OCI-LY3 (cell line): ENCODE measurements at regions not wholly inside any gene's neighbourhood (a gene's known extent, or its start where the extent isn't known, plus 50 kb on each side); places are given as distances from the start of the nearest gene placed in this dataset.

Experiments used
- H2AFZ ChIP-seq: fragments of 200-600, 300-600 bp; shearing (Covaris generic); 2 replicates; pipeline ENCODE4 v1.6.0; 2014; ENCODE audit warnings: antibody characterized with exemption, low read depth, low read length
- H3K27ac ChIP-seq: fragments of 200-600, 300-600 bp; sonication (generic); 2 replicates; pipeline ENCODE4 v1.5.1; 2014; ENCODE audit warnings: mild to moderate bottlenecking, low read length, moderate library complexity, mixed read lengths
- H3K27me3 ChIP-seq: fragments of 200-600, 300-600 bp; sonication (generic); 2 replicates; pipeline ENCODE4 v1.6.1; 2014; ENCODE audit warnings: low read depth, low read length, mixed read lengths
- H3K36me3 ChIP-seq: fragments of 200-600, 300-600 bp; sonication (generic); replicated peaks from 2 replicates; pipeline ENCODE3; 2014; ENCODE audit warnings: low read depth, low read length, mixed read lengths
- H3K4me1 ChIP-seq: fragments of 300-600, 200-600 bp; sonication (generic); 2 replicates; pipeline ENCODE4 v1.6.1; 2014; ENCODE audit warnings: low read length, mixed read lengths
- H3K4me2 ChIP-seq: fragments of 200-600, 300-600 bp; sonication (generic); 2 replicates; pipeline ENCODE4 v1.6.1; 2014; ENCODE audit warnings: low read length, mixed read lengths
- H3K4me3 ChIP-seq: fragments of 300-600, 200-600 bp; sonication (generic); 2 replicates; pipeline ENCODE4 v1.5.1; 2014; ENCODE audit warnings: antibody characterized with exemption, mild to moderate bottlenecking, low read length, moderate library complexity
- H3K79me2 ChIP-seq: fragments of 300-600, 200-600 bp; shearing (Covaris generic); 2 replicates; pipeline ENCODE4 v1.6.1; 2014; ENCODE audit warnings: mild to moderate bottlenecking, low read length, mixed read lengths
- H3K9ac ChIP-seq: fragments of 300-600, 200-600 bp; shearing (Covaris generic); 2 replicates; pipeline ENCODE4 v1.6.0; 2014; ENCODE audit warnings: mild to moderate bottlenecking, low read length, moderate library complexity
- H3K9me3 ChIP-seq: fragments of 200-600, 300-600 bp; shearing (Covaris generic); 2 replicates; pipeline ENCODE4 v1.6.1; 2014; ENCODE audit warnings: low read length, mixed read lengths; ENCODE audit not compliant: insufficient read depth
- H4K20me1 ChIP-seq: fragments of 200-600, 300-600 bp; sonication (generic); 2 replicates; pipeline ENCODE4 v1.6.1; 2016; ENCODE audit warnings: low read length, mixed read lengths; ENCODE audit not compliant: insufficient read depth
- EZH2phosphoT487 ChIP-seq: fragments of 200-600 bp; shearing (Covaris generic); IDR thresholded peaks from 2 replicates; pipeline ENCODE4 v1.6.1; 2018; ENCODE audit warnings: antibody characterized with exemption, mixed run types, low read depth
- TF ChIP-seq, protein P1 (sequence below): fragments of 200-600, 300-600 bp; sonication (generic); IDR thresholded peaks from 2 replicates; pipeline ENCODE4 v1.5.1; 2014; ENCODE audit warnings: antibody characterized with exemption, low read length, low read depth

- Histone ChIP-seq H3K36me3 (no peaks in the 10 kb centered on the region), H3K9me3 (no peaks in the 10 kb centered on the region), H2AFZ (no peak overlapping the region), H3K4me1 (peaks cover 4% of the 10 kb centered on the region; the same call in 1 of the 2 replicates), H3K4me2 (no peak overlapping the region), H3K27ac (no peak overlapping the region), H3K9ac (no peak overlapping the region), H3K27me3 (no peaks in the 10 kb centered on the region), H3K4me3 (no peak overlapping the region), H4K20me1 (no peaks in the 10 kb centered on the region), H3K79me2 (no peaks in the 10 kb centered on the region)
- TF ChIP-seq, protein P1, sequence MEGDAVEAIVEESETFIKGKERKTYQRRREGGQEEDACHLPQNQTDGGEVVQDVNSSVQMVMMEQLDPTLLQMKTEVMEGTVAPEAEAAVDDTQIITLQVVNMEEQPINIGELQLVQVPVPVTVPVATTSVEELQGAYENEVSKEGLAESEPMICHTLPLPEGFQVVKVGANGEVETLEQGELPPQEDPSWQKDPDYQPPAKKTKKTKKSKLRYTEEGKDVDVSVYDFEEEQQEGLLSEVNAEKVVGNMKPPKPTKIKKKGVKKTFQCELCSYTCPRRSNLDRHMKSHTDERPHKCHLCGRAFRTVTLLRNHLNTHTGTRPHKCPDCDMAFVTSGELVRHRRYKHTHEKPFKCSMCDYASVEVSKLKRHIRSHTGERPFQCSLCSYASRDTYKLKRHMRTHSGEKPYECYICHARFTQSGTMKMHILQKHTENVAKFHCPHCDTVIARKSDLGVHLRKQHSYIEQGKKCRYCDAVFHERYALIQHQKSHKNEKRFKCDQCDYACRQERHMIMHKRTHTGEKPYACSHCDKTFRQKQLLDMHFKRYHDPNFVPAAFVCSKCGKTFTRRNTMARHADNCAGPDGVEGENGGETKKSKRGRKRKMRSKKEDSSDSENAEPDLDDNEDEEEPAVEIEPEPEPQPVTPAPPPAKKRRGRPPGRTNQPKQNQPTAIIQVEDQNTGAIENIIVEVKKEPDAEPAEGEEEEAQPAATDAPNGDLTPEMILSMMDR, result no peak
- TF ChIP-seq EZH2phosphoT487, result no peak
These were observed 281.2 kb upstream of the GNPDA2 start for GRCh38 chr4:45007508-45007907.

- no peak overlapping the region for H2AFZ ChIP-seq
- no peaks in the 10 kb centered on the region for H3K9me3 ChIP-seq
- H3K4me3 ChIP-seq, result no peak overlapping the region
- no peaks in the 10 kb centered on the region for H3K79me2 ChIP-seq
- H3K9ac ChIP-seq, result no peak overlapping the region
- H3K4me2 ChIP-seq, result no peak overlapping the region
- TF ChIP-seq, protein P1, result no peak
- no peak for TF ChIP-seq EZH2phosphoT487
- peaks cover 4% of the 10 kb centered on the region; the same call in 1 of the 2 replicates for H3K4me1 ChIP-seq
- no peaks in the 10 kb centered on the region for H3K27me3 ChIP-seq
- no peaks in the 10 kb centered on the region for H4K20me1 ChIP-seq
- no peak overlapping the region for H3K27ac ChIP-seq
- no peaks in the 10 kb centered on the region for H3K36me3 ChIP-seq
These were observed 279.7 kb upstream of the GNPDA2 start for GRCh38 chr4:45006078-45006477.

GRCh38 chr4:45004847-45005565, 278.6 kb upstream of the GNPDA2 start:
- Histone ChIP-seq H3K36me3 (no peaks in the 10 kb centered on the region), H3K27ac (no peak overlapping the region), H3K27me3 (no peaks in the 10 kb centered on the region), H3K4me1 (peaks cover 4% of the 10 kb centered on the region; the same call in 1 of the 2 replicates), H2AFZ (no peak overlapping the region), H3K9ac (no peak overlapping the region), H3K4me3 (no peak overlapping the region), H3K79me2 (no peaks in the 10 kb centered on the region), H4K20me1 (no peaks in the 10 kb centered on the region), H3K4me2 (no peak overlapping the region), H3K9me3 (no peaks in the 10 kb centered on the region)
- TF ChIP-seq EZH2phosphoT487, result no peak
- TF ChIP-seq, protein P1, result no peak

- Histone ChIP-seq H3K27me3 (no peaks in the 10 kb centered on the region), H3K9ac (no peak overlapping the region), H3K4me3 (no peak overlapping the region), H3K9me3 (no peaks in the 10 kb centered on the region), H3K36me3 (no peaks in the 10 kb centered on the region), H3K79me2 (no peaks in the 10 kb centered on the region), H3K4me2 (no peak overlapping the region), H3K4me1 (peaks cover 4% of the 10 kb centered on the region; the same call in 1 of the 2 replicates), H4K20me1 (no peaks in the 10 kb centered on the region), H3K27ac (no peak overlapping the region), H2AFZ (no peak overlapping the region)
- TF ChIP-seq, protein P1, result no peak
- TF ChIP-seq EZH2phosphoT487, result no peak
These were observed 278.0 kb upstream of the GNPDA2 start for GRCh38 chr4:45004326-45004725.
